Glutamatergic neuron (in vitro differentiated cells): ENCODE measurements at regions not wholly inside any gene's neighbourhood (a gene's known extent, or its start where the extent isn't known, plus 50 kb on each side); places are given as distances from the start of the nearest gene placed in this dataset.
A peak's percentile ranks its signal among the peaks of the same experiment; 100 is the strongest.
"Not testable (repeated sequence)": the region's sequence is repeated elsewhere in the genome, so short reads cannot be mapped to it uniquely, and the experiment has no call there.

Experiments
- DNase-seq: peaks from one replicate; pipeline ENCODE4 v3.0.0; 2022
- H3K27ac Mint-ChIP-seq: one replicate; pipeline ENCODE4 v1.8.0; 2020; ENCODE audit warnings: mild to moderate bottlenecking, mixed read lengths, inconsistent platforms; ENCODE audit not compliant: unreplicated experiment
- H3K27me3 Mint-ChIP-seq: one replicate; pipeline ENCODE4 v1.8.0; 2020; ENCODE audit warnings: mild to moderate bottlenecking, moderate library complexity, mixed read lengths, inconsistent platforms; ENCODE audit not compliant: unreplicated experiment
- H3K36me3 Mint-ChIP-seq: one replicate; pipeline ENCODE4 v1.8.0; 2020; ENCODE audit warnings: mild to moderate bottlenecking, mixed read lengths, inconsistent platforms; ENCODE audit not compliant: unreplicated experiment
- H3K4me1 Mint-ChIP-seq: one replicate; pipeline ENCODE4 v1.8.0; 2020; ENCODE audit warnings: mild to moderate bottlenecking, low read depth, mixed read lengths, inconsistent platforms; ENCODE audit not compliant: unreplicated experiment
- H3K4me3 Mint-ChIP-seq: one replicate; pipeline ENCODE4 v1.8.0; 2020; ENCODE audit warnings: mild to moderate bottlenecking, mixed read lengths, inconsistent platforms; ENCODE audit not compliant: unreplicated experiment
- H3K9me3 Mint-ChIP-seq: one replicate; pipeline ENCODE4 v1.8.0; 2020; ENCODE audit warnings: mild to moderate bottlenecking, moderate library complexity, mixed read lengths, inconsistent platforms; ENCODE audit not compliant: unreplicated experiment
- TF ChIP-seq, protein P1 (sequence below): fragments of 200-600 bp; sonication (generic); IDR thresholded peaks from one replicate; pipeline ENCODE4 v1.5.0; 2021; ENCODE audit not compliant: partially characterized antibody, unreplicated experiment

GRCh38 chr9:38488156-38488698 lies 64.0 kb upstream of the IGFBPL1 start:
- DNase-seq: no peak
- H3K36me3 Mint-ChIP-seq: peaks cover 5% of the 10 kb centered on the region
- no peak overlapping the region for H3K27ac Mint-ChIP-seq
- TF ChIP-seq, protein P1, sequence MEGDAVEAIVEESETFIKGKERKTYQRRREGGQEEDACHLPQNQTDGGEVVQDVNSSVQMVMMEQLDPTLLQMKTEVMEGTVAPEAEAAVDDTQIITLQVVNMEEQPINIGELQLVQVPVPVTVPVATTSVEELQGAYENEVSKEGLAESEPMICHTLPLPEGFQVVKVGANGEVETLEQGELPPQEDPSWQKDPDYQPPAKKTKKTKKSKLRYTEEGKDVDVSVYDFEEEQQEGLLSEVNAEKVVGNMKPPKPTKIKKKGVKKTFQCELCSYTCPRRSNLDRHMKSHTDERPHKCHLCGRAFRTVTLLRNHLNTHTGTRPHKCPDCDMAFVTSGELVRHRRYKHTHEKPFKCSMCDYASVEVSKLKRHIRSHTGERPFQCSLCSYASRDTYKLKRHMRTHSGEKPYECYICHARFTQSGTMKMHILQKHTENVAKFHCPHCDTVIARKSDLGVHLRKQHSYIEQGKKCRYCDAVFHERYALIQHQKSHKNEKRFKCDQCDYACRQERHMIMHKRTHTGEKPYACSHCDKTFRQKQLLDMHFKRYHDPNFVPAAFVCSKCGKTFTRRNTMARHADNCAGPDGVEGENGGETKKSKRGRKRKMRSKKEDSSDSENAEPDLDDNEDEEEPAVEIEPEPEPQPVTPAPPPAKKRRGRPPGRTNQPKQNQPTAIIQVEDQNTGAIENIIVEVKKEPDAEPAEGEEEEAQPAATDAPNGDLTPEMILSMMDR: no peak
- peaks cover 10% of the 10 kb centered on the region for H3K27me3 Mint-ChIP-seq
- peaks cover 5% of the 10 kb centered on the region for H3K4me1 Mint-ChIP-seq
- no peak overlapping the region for H3K4me3 Mint-ChIP-seq
- H3K9me3 Mint-ChIP-seq: no peaks in the 10 kb centered on the region

- not testable (repeated sequence) for H3K27ac Mint-ChIP-seq, DNase-seq, H3K27me3 Mint-ChIP-seq, H3K36me3 Mint-ChIP-seq, H3K9me3 Mint-ChIP-seq, H3K4me1 Mint-ChIP-seq, H3K4me3 Mint-ChIP-seq
Measured at GRCh38 chr9:38487418-38488155, 63.3 kb upstream of the IGFBPL1 start.

DNA sequence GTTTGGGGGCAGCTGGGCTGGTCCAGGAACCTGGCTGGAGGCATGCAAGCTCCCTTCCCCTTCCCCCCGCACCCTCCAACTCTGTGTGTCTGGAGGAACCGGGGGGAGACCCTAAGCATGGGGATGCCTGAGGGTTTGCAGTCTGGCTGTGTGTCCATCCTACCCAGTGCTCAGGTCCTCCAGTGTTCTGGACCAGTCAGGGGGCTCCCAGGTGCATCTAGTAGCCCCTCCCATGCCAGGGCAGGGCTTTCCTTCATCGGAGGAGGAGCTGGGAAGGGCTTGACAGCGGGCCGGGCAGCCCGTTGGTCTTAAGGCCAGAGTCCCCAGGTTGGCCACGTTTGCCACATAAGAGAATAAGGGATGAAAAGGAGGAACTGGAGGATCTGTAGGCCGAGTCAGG lies 62.6 kb upstream of the IGFBPL1 start:
- peaks cover 8% of the 10 kb centered on the region for H3K27me3 Mint-ChIP-seq
- peaks cover 2% of the 10 kb centered on the region for H3K9me3 Mint-ChIP-seq
- no peaks in the 10 kb centered on the region for H3K36me3 Mint-ChIP-seq
- no peak for DNase-seq
- no peak overlapping the region for H3K4me3 Mint-ChIP-seq
- TF ChIP-seq, protein P1: no peak
- peaks cover 9% of the 10 kb centered on the region for H3K4me1 Mint-ChIP-seq
- no peak overlapping the region for H3K27ac Mint-ChIP-seq

DNA sequence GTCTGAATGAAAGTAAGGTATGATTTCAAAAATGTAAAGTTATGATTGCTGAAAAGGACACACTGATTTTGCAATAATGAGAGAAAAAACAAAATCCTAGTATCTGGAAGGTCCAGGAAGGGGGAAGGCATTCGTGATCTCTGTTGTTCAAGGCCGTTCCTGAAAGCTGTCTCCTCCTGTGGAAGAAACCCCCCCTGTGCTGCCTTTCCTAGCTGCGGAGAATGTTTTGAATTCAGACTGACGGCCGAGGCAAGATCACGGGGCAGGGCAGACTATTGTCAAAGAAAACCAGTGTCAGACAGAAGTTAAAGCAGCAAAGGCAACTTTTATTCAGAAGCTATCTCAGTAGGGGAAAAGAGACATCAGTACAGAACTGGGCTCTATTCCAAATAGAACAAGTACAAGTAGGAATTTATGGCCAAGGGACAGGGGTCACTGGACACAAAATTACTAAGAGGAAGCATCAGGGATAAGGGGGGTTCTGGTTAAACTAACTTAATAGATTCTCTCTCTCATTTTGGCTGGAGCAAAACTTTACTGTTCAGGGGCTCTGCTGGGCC lies 61.9 kb upstream of the IGFBPL1 start:
- Mint-ChIP-seq H3K4me3 (no peak overlapping the region), H3K4me1 (peaks cover 9% of the 10 kb centered on the region), H3K27ac (no peak overlapping the region), H3K36me3 (no peaks in the 10 kb centered on the region), H3K27me3 (peaks cover 6% of the 10 kb centered on the region), H3K9me3 (peaks cover 2% of the 10 kb centered on the region)
- TF ChIP-seq, protein P1: no peak
- DNase-seq: no peak

- H3K36me3 Mint-ChIP-seq, H3K4me3 Mint-ChIP-seq, H3K4me1 Mint-ChIP-seq, DNase-seq, H3K27me3 Mint-ChIP-seq, H3K9me3 Mint-ChIP-seq: not testable (repeated sequence)
- peak overlapping the region; percentile 48 for H3K27ac Mint-ChIP-seq
Measured at GRCh38 chr9:38484076-38484665, 59.9 kb upstream of the IGFBPL1 start.
